GM12878 (cell line): ENCODE measurements at regions not wholly inside any gene's neighbourhood (a gene's known extent, or its start where the extent isn't known, plus 50 kb on each side); places are given as distances from the start of the nearest gene placed in this dataset.

Experiments used
- CTCF ChIP-seq, 3 experiments: IDR thresholded peaks in 2 of 3; conservative IDR thresholded peaks in 1 of 3; 2 replicates each; pipeline ENCODE4 v1.5.1; 2011; ENCODE audit warnings: low read depth in 3 of 3, low read length in 3 of 3, mild to moderate bottlenecking in 3 of 3, control low read depth in 2 of 3, moderate library complexity in 2 of 3, inconsistent platforms in 1 of 3, mixed read lengths in 1 of 3; ENCODE audit not compliant: control insufficient read depth in 2 of 3, insufficient read depth in 1 of 3; ENCODE audit errors: extremely low read depth in 1 of 3
- RB1 ChIP-seq: fragments of 450-650 bp; formaldehyde crosslinking; IDR thresholded peaks from 2 replicates; pipeline ENCODE4 v1.6.1; 2017; ENCODE audit warnings: mild to moderate bottlenecking, borderline replicate concordance

DNA sequence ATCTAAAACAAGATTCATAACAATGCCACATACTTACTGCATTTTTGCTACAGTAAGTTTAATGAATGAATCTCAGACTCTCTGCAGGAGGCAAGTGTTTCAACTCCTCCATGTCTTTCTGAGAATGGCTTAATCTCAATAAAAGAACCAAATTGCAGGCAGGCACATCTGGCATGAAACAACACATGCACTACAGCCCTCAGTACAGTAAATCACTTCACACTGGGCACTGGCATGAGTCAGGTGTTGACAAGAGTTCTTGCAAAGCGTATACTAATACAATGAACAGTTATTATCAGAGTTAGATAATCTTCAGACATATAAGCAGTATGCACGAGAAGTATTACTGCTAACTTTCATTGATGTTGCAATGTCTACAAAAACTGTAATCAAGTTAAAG lies 1386.8 kb downstream of the MRPL39 start:
- TF ChIP-seq CTCF (IDR thresholded peaks at IDR 0.05 in 2 of 3, conservative IDR thresholded peaks at IDR 0.05 in 1 of 3; ENCODE audit: control insufficient read depth in 2 of 3, extremely low read depth in 1 of 3, insufficient read depth in 1 of 3, low read depth in 3 of 3, low read length in 3 of 3) (no peak), RB1 (no peak)
